Panc1 (cell line): ENCODE measurements at regions not wholly inside any gene's neighbourhood (a gene's known extent, or its start where the extent isn't known, plus 50 kb on each side); places are given as distances from the start of the nearest gene placed in this dataset.

Source experiments
- ATAC-seq: fragments of 200-7000 bp; cut with Tn5 transposase; 2 replicates; pipeline ENCODE4 v1.9.1; 2020; ENCODE audit warnings: mild to moderate bottlenecking, moderate library complexity
- BruUV-seq: library from RNA; stranded (reverse); fragments of 400-500 nt; replicated peaks from 2 replicates; lab custom pipeline; 2021; lab: Mats Ljungman, UMichigan
- CTCF ChIA-PET: fragments of 300-600 bp; sonication (Branson Sonifier 250); formaldehyde crosslinking; loops from one replicate; lab custom pipeline; 2022; ENCODE audit warnings: antibody characterized with exemption; lab: Charles Lee
- POLR2A ChIA-PET: fragments of 300-600 bp; sonication (Branson Sonifier 250); formaldehyde crosslinking; loops from one replicate; lab custom pipeline; 2022; ENCODE audit warnings: antibody characterized with exemption; lab: Charles Lee
- DNase-seq: peaks from one replicate; pipeline ENCODE4 v3.0.0-alpha.2; 2010; ENCODE audit warnings: low read depth, low spot score
- H3K27ac ChIP-seq: 2 replicates; pipeline ENCODE4 v1.5.1; 2011; ENCODE audit warnings: mild to moderate bottlenecking, low read length, inconsistent platforms
- H3K27me3 ChIP-seq: fragments of 200-500 bp; sonication (Bioruptor generic); 2 replicates; pipeline ENCODE4 v1.6.0; 2014; ENCODE audit warnings: low read length, inconsistent platforms; ENCODE audit not compliant: control insufficient read depth, insufficient read depth
- H3K36me3 ChIP-seq: fragments of 200-500 bp; sonication (Bioruptor generic); 2 replicates; pipeline ENCODE4 v1.5.1; 2014; ENCODE audit warnings: inconsistent platforms, mild to moderate bottlenecking, low read length, moderate library complexity; ENCODE audit not compliant: control insufficient read depth, insufficient read depth
- H3K4me1 ChIP-seq: 2 replicates; pipeline ENCODE4 v1.5.1; 2011; ENCODE audit warnings: inconsistent platforms, mild to moderate bottlenecking, low read length, moderate library complexity; ENCODE audit not compliant: control insufficient read depth, insufficient read depth
- H3K4me3 ChIP-seq, 2 experiments: 2 replicates each; pipeline ENCODE4 v1.5.1; 2011 to 2012; ENCODE audit warnings: low read depth in 2 of 2, low read length in 2 of 2, mild to moderate bottlenecking in 2 of 2, inconsistent platforms in 1 of 2, moderate library complexity in 1 of 2
- H3K9me3 ChIP-seq: fragments of 200-500 bp; sonication (Bioruptor generic); 2 replicates; pipeline ENCODE4 v1.5.1; 2014; ENCODE audit warnings: low read depth, mild to moderate bottlenecking, inconsistent platforms, low read length, moderate library complexity; ENCODE audit not compliant: control insufficient read depth, insufficient read depth
- POLR2AphosphoS5 ChIP-seq: IDR thresholded peaks from 2 replicates; pipeline ENCODE4 v1.6.1; 2012; ENCODE audit warnings: mild to moderate bottlenecking, low read depth, low read length, moderate library complexity
- SIN3A ChIP-seq: IDR thresholded peaks from 2 replicates; pipeline ENCODE4 v1.6.1; 2012; ENCODE audit warnings: low read depth, mild to moderate bottlenecking, low read length, moderate library complexity, borderline replicate concordance; ENCODE audit not compliant: insufficient read depth
- TCF7L2 ChIP-seq: IDR thresholded peaks from 2 replicates; pipeline ENCODE4 v1.6.1; 2011; ENCODE audit warnings: mild to moderate bottlenecking, low read depth, low read length, inconsistent platforms
- in situ Hi-C: cut with HindIII; loops from 2 replicates; pipeline ENCODE4 v1.10.0; 2016; ENCODE audit warnings: low sequenced_read_pairs, low pct_unique_long_range_greater_than_20kb
- intact Hi-C: fragments of 100-400 bp; cut with micrococcal nuclease; formaldehyde crosslinking; loops from one replicate; pipeline ENCODE4 v1.10.0; 2022; ENCODE audit not compliant: unreplicated experiment
- TF ChIP-seq, protein P1 (sequence below), 2 experiments: IDR thresholded peaks; 2 replicates each; pipeline ENCODE4 v1.6.1; 2011 to 2012; ENCODE audit warnings: low read depth in 2 of 2, control low read depth in 1 of 2, low read length in 1 of 2, mild to moderate bottlenecking in 1 of 2, moderate library complexity in 1 of 2; ENCODE audit not compliant: insufficient read depth in 1 of 2
- TF ChIP-seq, protein P2 (sequence below): fragments of 450-650 bp; IDR thresholded peaks from 2 replicates; pipeline ENCODE4 v1.5.1; 2017; ENCODE audit warnings: mild to moderate bottlenecking

DNA sequence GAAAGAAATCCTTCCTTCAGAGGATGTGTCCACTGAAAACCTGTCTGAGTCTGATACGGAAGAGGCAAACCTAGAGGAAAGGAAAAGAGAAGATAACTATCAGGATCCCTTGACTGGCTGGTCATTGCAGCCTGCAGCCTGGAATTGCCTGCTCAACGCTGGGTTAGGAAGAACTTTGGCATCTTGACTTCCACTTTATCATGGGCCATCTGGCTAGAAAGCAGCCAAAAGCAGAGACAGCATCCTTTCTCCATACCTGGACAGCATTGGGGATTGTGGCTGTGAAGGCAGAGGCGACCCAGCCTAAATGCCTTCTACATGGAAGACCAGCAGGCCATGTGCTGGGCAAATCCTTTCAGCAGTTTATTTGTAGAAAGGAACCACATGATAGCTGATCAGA lies 58.7 kb upstream of the PTPN3 start:
- Histone ChIP-seq H3K4me3 (no peak overlapping the region), H3K9me3 (no peaks in the 10 kb centered on the region), H3K4me1 (no peaks in the 10 kb centered on the region), H3K36me3 (no peaks in the 10 kb centered on the region), H3K27ac (no peak overlapping the region), H3K27me3 (no peaks in the 10 kb centered on the region)
- in situ Hi-C loops (no loop called here), intact Hi-C loops (no loop called here)
- BruUV-seq, result no TSS peak
- ATAC-seq (no peak), DNase-seq (no peak)
- ChIA-PET CTCF (no interaction called here), POLR2A (no interaction called here)
- TF ChIP-seq SIN3A (no peak), POLR2AphosphoS5 (no peak), TCF7L2 (no peak)
- TF ChIP-seq, protein P1, sequence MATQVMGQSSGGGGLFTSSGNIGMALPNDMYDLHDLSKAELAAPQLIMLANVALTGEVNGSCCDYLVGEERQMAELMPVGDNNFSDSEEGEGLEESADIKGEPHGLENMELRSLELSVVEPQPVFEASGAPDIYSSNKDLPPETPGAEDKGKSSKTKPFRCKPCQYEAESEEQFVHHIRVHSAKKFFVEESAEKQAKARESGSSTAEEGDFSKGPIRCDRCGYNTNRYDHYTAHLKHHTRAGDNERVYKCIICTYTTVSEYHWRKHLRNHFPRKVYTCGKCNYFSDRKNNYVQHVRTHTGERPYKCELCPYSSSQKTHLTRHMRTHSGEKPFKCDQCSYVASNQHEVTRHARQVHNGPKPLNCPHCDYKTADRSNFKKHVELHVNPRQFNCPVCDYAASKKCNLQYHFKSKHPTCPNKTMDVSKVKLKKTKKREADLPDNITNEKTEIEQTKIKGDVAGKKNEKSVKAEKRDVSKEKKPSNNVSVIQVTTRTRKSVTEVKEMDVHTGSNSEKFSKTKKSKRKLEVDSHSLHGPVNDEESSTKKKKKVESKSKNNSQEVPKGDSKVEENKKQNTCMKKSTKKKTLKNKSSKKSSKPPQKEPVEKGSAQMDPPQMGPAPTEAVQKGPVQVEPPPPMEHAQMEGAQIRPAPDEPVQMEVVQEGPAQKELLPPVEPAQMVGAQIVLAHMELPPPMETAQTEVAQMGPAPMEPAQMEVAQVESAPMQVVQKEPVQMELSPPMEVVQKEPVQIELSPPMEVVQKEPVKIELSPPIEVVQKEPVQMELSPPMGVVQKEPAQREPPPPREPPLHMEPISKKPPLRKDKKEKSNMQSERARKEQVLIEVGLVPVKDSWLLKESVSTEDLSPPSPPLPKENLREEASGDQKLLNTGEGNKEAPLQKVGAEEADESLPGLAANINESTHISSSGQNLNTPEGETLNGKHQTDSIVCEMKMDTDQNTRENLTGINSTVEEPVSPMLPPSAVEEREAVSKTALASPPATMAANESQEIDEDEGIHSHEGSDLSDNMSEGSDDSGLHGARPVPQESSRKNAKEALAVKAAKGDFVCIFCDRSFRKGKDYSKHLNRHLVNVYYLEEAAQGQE (IDR thresholded peaks at IDR 0.05; ENCODE audit: insufficient read depth in 1 of 2, low read depth in 2 of 2, low read length in 1 of 2), result no peak
- TF ChIP-seq, protein P2, sequence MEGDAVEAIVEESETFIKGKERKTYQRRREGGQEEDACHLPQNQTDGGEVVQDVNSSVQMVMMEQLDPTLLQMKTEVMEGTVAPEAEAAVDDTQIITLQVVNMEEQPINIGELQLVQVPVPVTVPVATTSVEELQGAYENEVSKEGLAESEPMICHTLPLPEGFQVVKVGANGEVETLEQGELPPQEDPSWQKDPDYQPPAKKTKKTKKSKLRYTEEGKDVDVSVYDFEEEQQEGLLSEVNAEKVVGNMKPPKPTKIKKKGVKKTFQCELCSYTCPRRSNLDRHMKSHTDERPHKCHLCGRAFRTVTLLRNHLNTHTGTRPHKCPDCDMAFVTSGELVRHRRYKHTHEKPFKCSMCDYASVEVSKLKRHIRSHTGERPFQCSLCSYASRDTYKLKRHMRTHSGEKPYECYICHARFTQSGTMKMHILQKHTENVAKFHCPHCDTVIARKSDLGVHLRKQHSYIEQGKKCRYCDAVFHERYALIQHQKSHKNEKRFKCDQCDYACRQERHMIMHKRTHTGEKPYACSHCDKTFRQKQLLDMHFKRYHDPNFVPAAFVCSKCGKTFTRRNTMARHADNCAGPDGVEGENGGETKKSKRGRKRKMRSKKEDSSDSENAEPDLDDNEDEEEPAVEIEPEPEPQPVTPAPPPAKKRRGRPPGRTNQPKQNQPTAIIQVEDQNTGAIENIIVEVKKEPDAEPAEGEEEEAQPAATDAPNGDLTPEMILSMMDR, result no peak

DNA sequence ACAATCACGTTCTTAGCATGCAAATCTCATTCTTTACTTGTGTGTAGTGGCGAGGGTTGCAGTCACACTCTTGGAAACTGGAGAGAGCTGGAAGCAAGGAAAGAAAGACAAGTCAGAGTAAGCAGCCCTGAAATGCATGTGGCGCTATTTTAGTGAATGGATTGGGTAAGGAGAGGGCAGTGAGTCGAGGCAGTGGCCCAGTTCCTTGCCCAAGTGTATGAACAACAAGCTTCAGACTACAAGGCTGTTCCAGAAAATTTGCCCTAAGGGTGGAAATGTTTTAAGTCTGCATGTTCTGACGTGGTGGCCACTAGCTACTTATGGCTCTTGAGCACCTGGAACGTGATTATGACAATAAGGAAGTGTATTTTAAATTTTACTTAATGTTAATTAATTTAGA lies 59.4 kb upstream of the PTPN3 start:
- no peak overlapping the region for H3K4me3 ChIP-seq
- intact Hi-C loops, result no loop called here
- H3K27ac ChIP-seq, result no peak overlapping the region
- ATAC-seq (no peak), DNase-seq (no peak)
- H3K4me1 ChIP-seq, result no peaks in the 10 kb centered on the region
- in situ Hi-C loops, result no loop called here
- ChIA-PET CTCF (interaction anchor here (0.5 kb wide), 1 partner anchor 1830 kb away, joined by 3 read pairs; no protein-coding TSS in a partner anchor), POLR2A (no interaction called here)
- no peaks in the 10 kb centered on the region for H3K36me3 ChIP-seq
- BruUV-seq, result no TSS peak
- no peaks in the 10 kb centered on the region for H3K9me3 ChIP-seq
- no peaks in the 10 kb centered on the region for H3K27me3 ChIP-seq
- TF ChIP-seq POLR2AphosphoS5 (no peak), SIN3A (no peak), TCF7L2 (no peak)
- TF ChIP-seq, protein P1 (IDR thresholded peaks at IDR 0.05; ENCODE audit: insufficient read depth in 1 of 2, low read depth in 2 of 2, low read length in 1 of 2), result no peak
- TF ChIP-seq, protein P2, result no peak
